ENCODE measurements at regions not wholly inside any gene's neighbourhood (a gene's known extent, or its start where the extent isn't known, plus 50 kb on each side); places are given as distances from the start of the nearest gene placed in this dataset.

DNA sequence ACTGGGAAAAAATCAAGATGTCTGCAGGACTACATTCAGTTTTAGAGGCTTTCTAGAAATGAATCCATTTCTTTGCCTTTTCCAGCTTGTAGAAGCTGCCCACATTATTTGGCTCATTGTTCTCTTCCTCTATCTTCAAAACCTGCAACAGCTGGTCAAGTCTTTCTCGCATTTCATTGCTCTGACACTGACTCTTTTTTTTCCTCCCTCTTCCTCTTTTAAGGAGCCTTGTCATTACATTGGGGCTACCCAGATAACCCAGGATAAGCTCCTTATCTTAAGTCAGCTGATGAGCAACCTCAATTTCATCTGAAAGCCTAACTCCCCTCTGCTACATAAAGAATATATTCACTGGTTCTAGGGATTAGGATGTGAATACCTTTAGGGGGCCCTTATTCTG lies 53.2 kb upstream of the CEP162 start:
- no peak for DNase-seq

DNA sequence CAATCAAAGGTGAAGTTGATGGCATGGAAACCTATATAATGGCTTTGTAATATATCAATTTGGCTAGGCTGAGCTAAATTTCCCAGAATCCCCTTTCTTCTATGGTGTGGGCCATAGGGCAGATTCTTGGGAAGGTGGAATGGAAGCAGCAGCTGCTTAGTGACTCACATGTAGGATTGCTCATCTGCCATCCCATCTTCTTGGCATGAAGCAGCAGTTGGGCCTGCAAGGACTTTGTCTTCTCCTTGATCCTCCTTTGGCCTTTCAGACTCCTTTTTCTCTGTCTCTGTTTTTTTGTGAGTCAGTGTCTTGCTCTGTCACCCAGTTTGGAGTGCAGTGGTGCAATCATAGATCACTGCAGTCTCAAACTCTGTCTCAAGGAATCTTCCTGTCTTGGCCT lies 52.6 kb upstream of the CEP162 start:
- DNase-seq = no peak

GRCh38 chr6:84278321-84278998 lies 51.0 kb upstream of the CEP162 start:
- DNase-seq = no peak
